GM21576 (cell line): ENCODE measurements at regions not wholly inside any gene's neighbourhood (a gene's known extent, or its start where the extent isn't known, plus 50 kb on each side); places are given as distances from the start of the nearest gene placed in this dataset.
A peak's percentile ranks its signal among the peaks of the same experiment; 100 is the strongest.

Source experiments
- ATAC-seq: cut with Tn5 transposase; IDR thresholded peaks from one replicate; pipeline ENCODE4 v1.9.1; 2021; ENCODE audit warnings: mild to moderate bottlenecking, moderate library complexity; ENCODE audit not compliant: unreplicated experiment

DNA sequence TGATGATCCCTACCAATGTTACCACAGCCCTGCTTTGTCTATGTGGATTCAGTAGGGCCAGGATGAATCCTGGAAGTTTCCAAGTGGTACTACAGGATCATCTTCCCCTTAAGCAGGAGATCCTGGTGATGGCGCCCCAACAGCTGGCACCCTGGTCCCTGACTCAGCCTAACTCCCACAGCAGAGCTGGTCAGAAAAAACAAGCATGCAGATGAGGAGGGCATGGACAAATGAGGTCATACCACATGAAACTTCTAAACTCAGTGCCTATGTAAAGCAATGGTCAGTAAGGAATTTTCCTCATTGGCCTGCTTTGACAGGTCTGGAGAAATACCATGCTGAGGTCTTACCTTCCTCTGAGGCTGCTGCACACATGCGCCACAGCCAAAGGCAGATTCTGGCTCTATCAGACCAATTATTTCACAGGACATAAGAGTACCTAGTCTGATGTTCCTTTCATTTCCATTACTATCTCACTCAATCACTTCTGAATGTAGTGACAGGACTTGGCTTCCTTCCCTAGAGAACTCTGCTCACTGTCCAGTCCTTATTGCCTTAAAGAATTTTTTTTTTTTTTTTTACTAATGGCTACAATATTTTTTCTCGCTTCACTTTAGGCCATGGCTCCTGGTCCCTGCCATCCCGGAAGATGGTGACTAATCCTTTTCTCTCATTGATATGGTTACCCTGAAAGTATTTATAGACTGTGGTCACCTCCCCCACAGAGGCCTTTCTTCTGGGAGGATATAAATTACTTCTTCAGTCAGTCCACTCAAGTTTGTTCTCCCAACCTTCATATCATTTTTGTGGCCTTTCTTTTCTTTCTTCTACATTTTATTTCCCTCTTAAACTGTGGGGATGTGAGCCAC is 525.2 kb upstream of the PSMD7 start:
- ATAC-seq = no peak

DNA sequence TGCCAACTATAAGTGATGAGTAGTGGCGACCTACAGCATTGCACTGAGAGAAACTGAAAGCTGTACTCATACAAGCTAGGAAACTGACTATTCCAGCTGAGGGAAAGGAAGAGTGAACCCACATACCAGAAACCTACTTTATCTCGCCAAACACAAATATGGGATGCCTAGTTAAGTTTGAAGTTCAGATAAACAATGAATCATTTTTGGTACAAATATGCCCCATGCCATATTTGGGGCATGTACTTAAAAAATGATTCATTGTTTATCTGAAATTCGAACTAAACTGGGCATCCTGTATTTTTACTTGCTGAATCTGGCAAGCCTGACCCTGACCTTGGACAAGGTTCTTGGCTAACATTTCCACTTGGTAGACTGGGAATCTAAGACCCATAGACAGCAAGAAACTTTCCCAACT is 527.8 kb upstream of the PSMD7 start:
- ATAC-seq = no peak

DNA sequence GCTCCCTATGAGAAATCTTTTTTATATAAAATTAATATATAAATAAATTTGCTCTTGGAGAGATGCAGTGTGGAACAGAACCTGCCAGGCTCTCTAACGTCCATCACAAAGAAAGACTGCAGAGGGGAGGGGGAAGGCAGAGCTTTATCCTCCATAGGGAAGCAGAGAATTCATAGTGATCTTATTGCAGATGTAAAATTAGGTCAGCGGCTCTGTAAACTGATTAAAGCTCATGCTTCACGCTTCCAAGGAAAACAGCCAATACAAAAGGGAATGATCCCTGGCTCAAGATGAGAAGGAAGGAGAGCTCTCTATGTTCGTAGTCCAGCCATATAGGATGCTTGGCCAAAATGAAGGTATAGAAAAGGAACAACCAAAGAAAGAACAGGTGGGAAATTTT is 532.3 kb upstream of the PSMD7 start:
- ATAC-seq = no peak

DNA sequence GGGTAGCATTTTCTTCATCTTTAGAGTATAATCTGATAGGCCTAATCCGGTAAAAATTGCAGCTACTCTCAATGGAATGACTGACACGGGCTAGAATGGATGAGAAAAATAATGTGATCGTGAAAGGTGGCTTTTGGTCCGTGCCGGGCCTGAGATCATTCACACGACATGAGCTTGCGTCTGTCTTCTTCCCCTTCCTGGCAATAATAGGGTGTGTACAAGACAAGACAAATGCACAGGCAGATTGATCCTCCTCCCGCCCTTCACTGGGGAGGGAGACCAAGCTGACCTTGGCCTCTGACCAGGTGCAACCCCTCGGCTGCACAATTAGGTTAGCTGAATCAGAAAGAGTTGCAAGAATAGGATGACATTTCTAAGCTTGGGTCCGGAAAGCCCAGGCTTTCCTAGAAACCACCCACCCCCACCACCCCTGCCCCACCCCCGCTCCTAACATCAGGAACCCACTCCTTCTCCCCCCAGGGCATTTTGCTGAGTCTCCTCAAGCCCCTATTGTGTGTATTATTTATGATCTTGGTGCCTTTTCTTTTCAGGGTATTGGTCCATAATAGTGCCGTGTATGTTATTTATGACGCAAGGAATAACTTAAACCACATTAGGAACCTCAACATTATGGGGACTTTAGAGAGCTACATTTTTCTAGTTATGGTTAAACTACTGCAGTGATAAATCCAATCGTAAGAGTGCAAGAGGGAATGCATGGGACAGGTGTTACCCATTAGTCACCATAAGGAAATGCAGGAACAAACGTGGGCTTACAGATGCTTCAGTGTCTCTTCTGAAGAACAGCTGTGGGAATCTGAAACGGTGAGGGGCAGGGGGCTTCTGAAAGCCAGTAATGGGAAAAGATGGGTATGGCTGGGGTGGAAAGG is 540.1 kb upstream of the PSMD7 start:
- no peak for ATAC-seq

DNA sequence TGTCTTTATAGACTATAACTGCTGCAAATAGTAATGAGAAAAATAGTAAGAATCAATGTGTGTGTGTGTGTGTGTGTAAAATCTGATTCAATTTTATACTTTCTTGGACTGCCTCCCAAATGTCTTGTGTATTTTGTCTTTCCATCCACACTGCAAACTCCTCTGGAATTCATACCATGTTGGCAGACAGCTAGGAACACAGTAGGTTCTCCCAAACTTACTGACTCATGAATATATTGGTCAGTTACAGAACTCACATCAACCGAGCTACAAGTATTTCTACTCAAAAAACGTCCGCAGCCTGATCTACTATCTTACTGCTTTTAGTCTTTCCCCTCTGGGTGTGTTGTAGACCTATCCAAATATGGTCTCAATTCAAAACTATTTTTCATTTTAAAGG is 542.7 kb upstream of the PSMD7 start:
- no peak for ATAC-seq

DNA sequence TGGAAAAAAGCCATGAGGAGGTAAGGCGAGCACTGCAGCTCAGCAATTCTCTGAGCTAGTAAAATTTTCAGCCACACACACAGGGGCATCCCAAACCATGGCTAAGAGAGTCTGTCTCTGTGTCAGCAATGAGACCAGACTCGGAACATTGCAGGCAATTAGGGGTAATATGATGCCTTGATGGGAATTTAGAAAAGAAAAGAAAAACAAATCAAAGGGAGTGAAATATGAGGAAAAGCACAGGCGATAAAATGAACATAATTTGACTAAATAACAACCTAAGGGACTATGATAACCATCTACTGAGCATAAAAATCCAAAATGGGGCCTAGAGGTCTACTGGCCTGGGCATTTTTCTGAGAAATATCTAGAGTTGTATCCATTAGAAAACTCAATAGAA is 546.0 kb upstream of the PSMD7 start:
- ATAC-seq = no peak

DNA sequence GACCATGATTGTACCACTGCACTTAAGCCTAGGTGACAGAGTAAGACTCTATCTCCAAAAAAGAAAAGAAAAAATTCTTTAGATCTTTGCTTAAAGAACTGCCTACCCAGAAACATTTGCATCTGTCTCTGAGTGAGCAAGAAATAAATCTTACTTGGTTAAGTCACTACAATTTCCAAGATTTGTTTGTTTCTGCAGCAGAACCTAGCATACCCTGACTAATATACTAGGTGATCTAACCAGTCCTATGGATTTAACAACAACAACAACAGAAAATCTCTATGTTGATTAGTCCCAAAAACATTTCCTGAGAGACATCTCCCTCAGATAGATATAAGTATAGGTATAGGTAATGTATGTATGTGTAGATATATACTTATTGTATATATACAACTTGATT is 549.3 kb upstream of the PSMD7 start:
- no peak for ATAC-seq

DNA sequence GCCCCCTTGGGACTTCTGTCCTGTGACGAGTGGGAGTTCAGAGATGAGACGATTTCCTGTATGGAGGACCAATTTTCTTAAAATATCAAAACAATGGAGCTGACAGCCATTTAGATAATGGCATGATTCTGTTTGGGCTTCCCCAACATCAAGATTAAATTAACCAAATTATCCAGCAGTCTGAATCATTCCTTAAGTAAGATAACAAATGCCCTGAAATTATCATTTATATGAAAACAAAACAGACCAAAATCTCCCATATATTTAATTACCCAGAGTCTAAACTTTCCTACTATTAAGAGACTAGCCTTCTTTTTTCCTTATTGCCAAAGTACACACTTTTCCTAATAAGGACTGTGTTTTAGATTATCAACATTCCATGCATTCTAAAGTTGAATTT is 550.1 kb upstream of the PSMD7 start:
- ATAC-seq = no peak

DNA sequence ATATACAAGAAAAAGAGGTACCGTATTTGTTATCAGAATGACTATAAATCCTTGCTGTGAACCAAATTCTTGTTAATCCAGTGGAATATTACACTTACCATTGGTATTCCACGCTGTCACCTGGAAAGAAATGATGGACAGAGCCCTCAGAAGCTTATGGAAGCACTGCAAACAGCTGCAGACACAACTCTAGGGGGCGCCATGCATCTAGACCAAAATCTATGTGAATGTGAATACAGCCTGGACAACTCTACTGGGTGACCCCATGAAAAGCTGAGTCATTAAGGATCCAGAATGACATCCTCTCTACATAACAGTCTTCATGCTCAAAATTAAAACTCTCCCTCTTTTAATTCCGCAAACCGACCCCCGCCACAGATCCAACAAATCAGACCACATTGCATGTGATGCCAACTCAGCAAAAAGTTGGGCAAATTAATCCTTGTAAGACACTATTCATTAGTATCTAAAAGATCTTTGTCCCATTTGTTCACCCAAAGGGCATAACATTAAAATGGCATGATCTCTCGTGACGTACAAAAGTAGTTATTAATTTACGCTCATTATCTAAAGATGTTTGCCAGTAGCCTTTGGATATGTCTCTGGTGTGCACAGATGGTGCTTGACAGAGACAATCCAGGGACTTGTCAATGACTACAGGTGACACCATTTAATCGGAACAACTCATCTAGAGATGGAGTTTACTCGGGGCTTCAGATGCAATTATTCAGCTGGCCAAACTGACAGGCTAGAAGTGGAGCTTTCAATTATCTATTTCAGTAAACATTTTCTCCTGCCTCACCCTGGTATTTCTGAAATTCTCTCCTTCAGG is 552.7 kb upstream of the PSMD7 start:
- no peak for ATAC-seq

DNA sequence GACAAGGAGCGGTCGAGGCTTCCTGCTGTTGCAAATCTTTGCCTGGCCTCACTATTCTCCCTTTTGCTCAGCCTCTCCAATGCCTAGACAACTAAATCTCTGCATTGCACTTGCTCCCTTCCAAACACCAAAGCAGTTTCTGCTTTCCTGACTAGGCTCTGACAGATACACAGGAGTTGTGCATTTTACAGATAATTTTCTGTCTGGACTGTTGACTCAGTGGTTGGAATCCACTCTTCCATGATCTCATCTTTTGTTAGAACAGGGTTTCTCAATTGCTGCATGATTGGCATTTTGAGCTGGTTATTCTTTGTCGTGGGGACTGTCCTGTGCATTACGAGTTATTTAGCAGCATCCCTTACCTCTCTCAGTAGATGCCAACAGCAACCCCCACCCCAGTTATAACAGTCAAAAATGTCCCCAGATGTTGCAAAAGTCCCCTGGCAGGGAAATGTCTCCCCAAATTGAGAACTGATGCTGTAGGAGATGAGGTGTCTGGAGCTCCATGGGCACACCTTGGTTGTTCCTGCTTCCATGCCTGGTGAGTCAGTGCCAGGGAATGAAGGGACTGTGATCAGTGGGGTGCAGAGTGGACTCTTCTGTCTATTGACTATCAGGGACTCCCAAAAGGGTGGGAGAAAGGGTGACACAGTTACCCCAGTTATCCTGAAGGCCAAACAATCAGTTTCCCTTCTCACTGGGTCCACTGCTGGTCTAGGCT is 557.4 kb upstream of the PSMD7 start:
- ATAC-seq = no peak

DNA sequence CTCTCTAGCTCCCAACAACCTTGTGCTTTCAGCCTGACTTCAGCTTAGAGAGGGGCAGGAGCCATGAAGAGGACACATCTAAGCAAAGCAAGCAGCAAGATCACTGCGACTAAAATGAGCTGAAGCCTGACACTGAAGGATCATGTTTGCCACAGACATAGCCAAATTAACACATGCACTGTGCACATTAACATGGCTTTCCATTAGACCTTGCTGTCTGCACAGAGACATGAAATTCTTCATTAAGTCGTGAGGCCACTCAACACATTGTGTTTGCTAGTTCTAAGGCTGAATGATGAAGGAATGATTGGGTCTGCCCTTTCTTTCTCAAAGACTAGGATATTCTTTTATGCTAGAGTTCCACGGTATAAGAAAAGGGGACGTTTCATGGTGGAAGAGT is 558.3 kb upstream of the PSMD7 start:
- ATAC-seq = no peak

DNA sequence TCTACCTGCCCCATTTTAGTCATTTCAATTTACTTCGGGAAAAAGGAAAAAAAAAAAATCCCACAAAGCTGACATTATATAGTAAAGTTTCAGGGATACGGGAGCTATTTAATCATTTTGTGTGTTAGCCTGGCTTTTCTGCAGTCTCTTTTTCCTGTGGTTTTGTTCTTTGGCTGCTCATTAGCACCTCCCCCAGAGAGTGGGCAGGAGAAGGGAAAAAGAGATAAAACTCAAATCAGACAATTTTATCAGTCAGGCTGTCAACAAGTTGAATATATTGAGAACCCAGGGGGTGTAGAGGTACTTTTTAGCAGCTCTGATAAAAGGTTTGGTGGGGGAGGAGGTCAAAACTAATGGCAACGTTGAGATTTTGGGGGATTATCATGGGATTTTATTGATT is 559.0 kb upstream of the PSMD7 start:
- no peak for ATAC-seq

DNA sequence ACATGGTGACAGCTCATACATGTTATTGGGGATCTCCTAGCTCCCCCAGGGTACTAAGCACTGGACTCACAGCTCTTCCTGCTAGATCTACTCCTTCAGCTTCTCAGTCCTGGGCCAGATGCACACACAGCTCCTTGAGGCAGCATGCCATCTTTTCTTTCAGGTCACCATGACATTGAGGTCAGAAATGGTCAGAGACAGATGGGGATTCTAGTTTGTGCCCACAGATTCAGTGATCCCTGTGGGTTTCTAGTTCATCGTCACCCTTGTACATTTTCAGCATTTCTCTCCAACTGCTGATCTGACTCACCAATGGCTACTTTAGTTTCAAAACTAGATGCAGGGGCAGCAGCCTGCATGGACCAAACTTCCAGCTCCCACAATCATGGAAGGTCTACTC is 560.7 kb upstream of the PSMD7 start:
- no peak for ATAC-seq

DNA sequence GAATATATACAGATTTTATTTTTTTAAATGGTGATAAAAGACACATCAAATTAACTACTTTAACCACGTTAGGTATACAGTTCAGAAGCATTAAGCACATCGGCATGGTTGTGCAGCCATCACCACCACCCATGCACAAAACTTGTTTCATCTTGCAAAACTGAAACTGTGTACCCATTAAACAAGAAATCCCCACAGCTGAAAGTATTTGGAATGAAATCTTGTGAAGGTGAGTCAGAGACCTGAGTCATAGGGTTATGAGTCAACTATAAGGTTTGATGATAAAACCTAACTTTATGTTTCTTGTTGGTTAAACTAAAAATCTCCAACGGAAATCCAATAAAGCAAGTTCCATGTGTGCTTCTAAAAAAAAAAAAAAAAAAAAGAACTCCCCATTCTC is 561.6 kb upstream of the PSMD7 start:
- peak; percentile 55 for ATAC-seq

DNA sequence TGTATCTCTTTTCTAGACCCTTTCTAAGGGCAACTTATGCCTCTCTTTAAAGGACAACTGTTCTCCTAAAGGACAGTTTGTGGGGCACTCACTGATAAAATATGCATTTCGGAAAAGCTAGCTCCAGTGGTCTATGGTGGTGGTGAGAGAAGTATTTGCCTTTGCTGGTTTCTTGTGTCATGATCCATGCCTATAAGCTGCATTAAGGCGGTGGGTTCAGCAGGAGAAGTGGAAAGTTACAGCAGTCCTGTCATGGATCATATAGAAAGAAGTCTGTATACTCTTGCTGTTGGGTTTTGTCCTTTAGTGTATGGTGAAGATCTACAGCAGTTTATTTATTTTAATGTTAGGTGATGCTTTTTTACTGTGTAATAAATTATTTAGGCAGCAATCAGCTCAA is 563.9 kb upstream of the PSMD7 start:
- no peak for ATAC-seq

DNA sequence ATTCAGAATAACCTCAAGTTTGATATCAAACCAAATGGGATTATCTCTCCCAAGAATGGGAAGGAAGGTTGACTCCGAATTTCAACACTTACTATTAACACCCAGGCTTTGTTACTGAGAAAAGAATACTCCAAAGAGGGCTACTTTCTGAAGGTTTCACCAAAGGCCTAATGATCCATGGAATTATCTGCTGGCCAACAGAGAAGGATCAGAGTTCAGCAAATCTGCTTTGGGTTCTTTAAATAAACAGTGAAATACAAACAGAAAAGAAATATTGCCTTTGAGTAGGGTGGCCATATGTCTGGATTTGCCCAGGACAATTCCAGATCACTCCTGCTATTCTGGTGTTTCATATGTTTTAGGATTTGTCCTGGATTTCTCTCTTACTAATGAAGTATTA is 564.5 kb upstream of the PSMD7 start:
- no peak for ATAC-seq

DNA sequence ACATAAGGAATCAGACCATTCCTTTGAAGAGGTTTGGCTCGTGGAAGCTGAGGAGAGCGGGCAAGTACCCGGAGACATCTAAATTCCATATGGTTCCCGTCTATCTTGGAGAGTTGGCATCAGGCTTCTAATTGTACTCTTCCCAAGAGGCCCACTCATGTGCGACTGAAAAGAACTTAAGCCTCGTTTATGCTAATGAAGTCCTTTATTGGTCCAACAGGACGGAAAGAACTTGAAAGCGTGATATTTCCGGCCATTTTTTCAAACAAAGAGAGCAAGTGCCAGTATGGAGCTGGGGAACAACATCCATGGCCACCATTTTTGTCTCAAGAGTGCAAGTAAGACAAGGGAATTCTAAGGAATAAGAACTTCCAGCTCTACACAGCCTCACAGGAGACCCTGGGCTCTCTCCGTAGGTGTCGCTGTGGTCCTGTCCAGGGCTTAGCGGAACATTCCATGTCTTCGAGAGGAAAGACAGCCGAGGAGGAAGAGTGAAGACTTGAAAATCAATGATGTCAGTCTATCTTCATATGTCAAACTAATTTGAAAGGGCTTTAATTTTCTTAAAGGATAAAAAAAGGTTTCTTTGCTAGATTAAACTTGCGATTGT is 566.0 kb upstream of the PSMD7 start:
- ATAC-seq = no peak

DNA sequence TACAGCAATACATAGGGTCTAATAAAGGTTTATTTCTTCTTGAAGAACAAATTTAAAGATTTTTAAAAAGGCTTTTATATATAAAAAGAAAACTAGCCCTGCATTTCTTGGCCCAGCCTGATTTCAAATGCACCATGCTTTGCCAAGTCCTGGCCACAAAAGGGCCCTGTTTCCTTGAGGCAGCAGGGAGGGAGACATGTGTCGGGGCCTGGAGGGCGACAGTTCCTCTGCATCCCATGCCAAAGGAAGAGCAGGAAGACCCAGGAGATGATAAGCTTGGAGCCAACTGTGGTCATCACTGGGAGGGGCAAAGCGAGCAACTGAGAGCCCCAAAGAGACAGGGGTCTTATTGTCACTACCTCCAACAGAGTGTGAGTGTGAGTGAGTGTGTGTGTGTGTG is 571.5 kb upstream of the PSMD7 start:
- ATAC-seq = no peak

DNA sequence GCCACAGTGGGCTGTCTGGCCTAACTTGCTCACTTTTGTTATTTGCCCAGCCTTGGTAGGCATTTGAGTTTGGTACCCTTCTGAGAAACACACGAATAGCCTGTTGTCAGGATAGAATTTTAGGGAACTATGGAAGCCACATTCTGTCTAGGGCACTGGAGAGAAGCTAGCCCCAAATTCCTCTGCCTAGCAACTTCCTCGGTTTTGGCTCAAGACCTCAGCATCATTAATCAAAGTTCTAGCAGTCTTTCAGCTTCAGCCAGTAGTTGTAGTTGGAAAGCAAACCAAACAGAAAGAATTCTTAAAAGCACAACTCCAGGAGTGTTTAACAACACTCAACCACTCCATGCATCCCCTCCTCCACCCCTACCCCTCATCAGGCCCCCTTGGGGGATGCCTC is 572.1 kb upstream of the PSMD7 start:
- ATAC-seq = no peak

DNA sequence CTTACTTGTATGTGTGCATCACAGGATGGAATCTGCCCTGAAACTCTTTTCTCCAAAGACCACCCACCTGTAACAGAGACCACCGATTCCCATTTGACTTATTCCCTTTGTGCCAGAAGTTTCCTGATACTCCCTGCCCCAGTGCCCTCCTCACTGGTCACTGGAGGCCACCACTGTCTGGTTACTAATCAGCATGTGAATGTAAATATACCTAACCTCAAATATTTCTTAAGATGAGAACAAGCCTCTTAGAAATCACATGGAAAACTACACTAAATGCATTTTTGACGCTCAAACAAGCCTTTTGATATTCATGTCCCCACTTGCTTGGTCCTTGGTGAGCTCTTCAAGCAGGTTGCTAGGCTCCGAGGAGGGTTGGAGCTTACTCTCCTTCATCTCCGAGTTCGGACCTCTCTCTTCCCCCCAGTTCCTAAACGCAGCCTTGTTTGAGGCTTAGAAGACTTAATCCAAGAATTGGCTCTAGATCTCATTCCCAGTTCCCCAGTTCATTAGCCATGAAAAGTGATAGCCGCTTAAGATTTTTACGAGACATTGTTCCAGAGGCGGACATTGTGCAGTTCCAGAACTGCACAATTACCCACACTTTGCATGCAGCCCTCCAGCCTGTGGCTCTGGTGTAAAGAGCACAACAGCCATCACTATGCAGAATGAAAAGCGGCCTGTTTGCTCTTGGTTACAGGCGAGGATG is 579.2 kb upstream of the PSMD7 start:
- ATAC-seq = no peak
